ENCODE measurements at regions not wholly inside any gene's neighbourhood (a gene's known extent, or its start where the extent isn't known, plus 50 kb on each side); places are given as distances from the start of the nearest gene placed in this dataset.

- TF ChIP-seq CTCF (IDR thresholded peaks at IDR 0.05) (no peak), POLR2AphosphoS5 (IDR thresholded peaks at IDR 0.05) (no peak)
These were observed 231.0 kb upstream of the IRS2 start for GRCh38 chr13:110017379-110017778.
